Spinal cord (tissue), 9 donors: ENCODE measurements at regions not wholly inside any gene's neighbourhood (a gene's known extent, or its start where the extent isn't known, plus 50 kb on each side); places are given as distances from the start of the nearest gene placed in this dataset.

Experiments used
- DNase-seq, 6 donors: peaks; one replicate each; pipeline versions ENCODE4 v3.0.0 to v3.0.0-alpha.2; 2013 to 2015; ENCODE audit warnings: low spot score in 6 of 6, low read depth in 4 of 6
- H3K27ac ChIP-seq: one replicate; pipeline ENCODE4 v1.5.1; 2013; ENCODE audit warnings: low read depth, low read length, control low read depth
- H3K27me3 ChIP-seq: one replicate; pipeline ENCODE4 v1.6.1; 2013; ENCODE audit warnings: low read length; ENCODE audit not compliant: control insufficient read depth, insufficient read depth
- H3K36me3 ChIP-seq: one replicate; pipeline ENCODE4 v1.6.1; 2013; ENCODE audit warnings: low read length; ENCODE audit not compliant: control insufficient read depth, insufficient read depth
- H3K4me1 ChIP-seq: one replicate; pipeline ENCODE4 v1.6.1; 2013; ENCODE audit warnings: low read length; ENCODE audit not compliant: control insufficient read depth, insufficient read depth
- H3K4me3 ChIP-seq: one replicate; pipeline ENCODE4 v1.5.1; 2013; ENCODE audit warnings: low read depth, low read length, control low read depth
- H3K9me3 ChIP-seq: one replicate; pipeline ENCODE4 v1.6.1; 2013; ENCODE audit warnings: low read length; ENCODE audit not compliant: control insufficient read depth, insufficient read depth
- WGBS: methylation state at CpG from one replicate; pipeline ENCODE4 v1.1.5; 2013; ENCODE audit warnings: missing lambda C conversion rate; ENCODE audit not compliant: insufficient coverage; 5-methylcytosine and 5-hydroxymethylcytosine counted together
- donor health status: healthy.

GRCh38 chr20:52793339-52793963 lies 178.7 kb upstream of the TSHZ2 start:
- no peak overlapping the region for H3K27ac ChIP-seq
- no peak overlapping the region for H3K4me3 ChIP-seq
- H3K36me3 ChIP-seq: no peaks in the 10 kb centered on the region
- 83% methylated on average over 1 of the region's 7 CpGs for WGBS
- no peaks in the 10 kb centered on the region for H3K4me1 ChIP-seq
- peaks cover 3% of the 10 kb centered on the region for H3K9me3 ChIP-seq
- H3K27me3 ChIP-seq: no peaks in the 10 kb centered on the region
- peak in 1 of 6 donors; percentile 59 for DNase-seq

- H3K27ac ChIP-seq: no peak overlapping the region
- no CpG with 5 or more reads among the region's 1 CpG for WGBS
- no peak for DNase-seq
- no peaks in the 10 kb centered on the region for H3K27me3 ChIP-seq
- H3K36me3 ChIP-seq: no peaks in the 10 kb centered on the region
- peaks cover 3% of the 10 kb centered on the region for H3K9me3 ChIP-seq
- no peaks in the 10 kb centered on the region for H3K4me1 ChIP-seq
- no peak overlapping the region for H3K4me3 ChIP-seq
Observed at GRCh38 chr20:52791091-52791490, 181.1 kb upstream of the TSHZ2 start.

- Histone ChIP-seq H3K36me3 (no peaks in the 10 kb centered on the region), H3K4me1 (no peaks in the 10 kb centered on the region), H3K4me3 (no peak overlapping the region), H3K9me3 (peaks cover 3% of the 10 kb centered on the region), H3K27me3 (no peaks in the 10 kb centered on the region), H3K27ac (no peak overlapping the region)
- 60% methylated on average over 1 of the region's 2 CpGs for WGBS
- no peak for DNase-seq
Observed at GRCh38 chr20:52789716-52790115, 182.4 kb upstream of the TSHZ2 start.

- Histone ChIP-seq H3K27me3 (no peaks in the 10 kb centered on the region), H3K9me3 (peaks cover 3% of the 10 kb centered on the region), H3K36me3 (no peaks in the 10 kb centered on the region), H3K4me3 (no peak overlapping the region), H3K4me1 (no peaks in the 10 kb centered on the region), H3K27ac (no peak overlapping the region)
- peak in 1 of 6 donors; percentile 62 for DNase-seq
- no CpG with 5 or more reads among the region's 3 CpGs for WGBS
Observed at GRCh38 chr20:52787962-52788361, 184.2 kb upstream of the TSHZ2 start.

GRCh38 chr20:52787216-52787615 lies 184.9 kb upstream of the TSHZ2 start:
- DNase-seq: peak in 1 of 6 donors; percentile 73
- peaks cover 3% of the 10 kb centered on the region for H3K9me3 ChIP-seq
- H3K27me3 ChIP-seq: no peaks in the 10 kb centered on the region
- 33% methylated on average over 1 of the region's 3 CpGs for WGBS
- H3K27ac ChIP-seq: no peak overlapping the region
- H3K4me1 ChIP-seq: no peaks in the 10 kb centered on the region
- H3K36me3 ChIP-seq: no peaks in the 10 kb centered on the region
- H3K4me3 ChIP-seq: no peak overlapping the region

GRCh38 chr20:52785679-52786078 lies 186.5 kb upstream of the TSHZ2 start:
- H3K36me3 ChIP-seq: no peaks in the 10 kb centered on the region
- 100% methylated on average over 1 of the region's 6 CpGs for WGBS
- no peaks in the 10 kb centered on the region for H3K4me1 ChIP-seq
- H3K4me3 ChIP-seq: no peak overlapping the region
- no peaks in the 10 kb centered on the region for H3K27me3 ChIP-seq
- no peak overlapping the region for H3K27ac ChIP-seq
- no peaks in the 10 kb centered on the region for H3K9me3 ChIP-seq
- DNase-seq: no peak

GRCh38 chr20:52783769-52784168 lies 188.4 kb upstream of the TSHZ2 start:
- H3K4me1 ChIP-seq: no peaks in the 10 kb centered on the region
- no peaks in the 10 kb centered on the region for H3K27me3 ChIP-seq
- H3K36me3 ChIP-seq: no peaks in the 10 kb centered on the region
- WGBS: 86% methylated on average over 2 of the region's 2 CpGs
- no peak for DNase-seq
- H3K27ac ChIP-seq: no peak overlapping the region
- no peaks in the 10 kb centered on the region for H3K9me3 ChIP-seq
- H3K4me3 ChIP-seq: no peak overlapping the region

- Histone ChIP-seq H3K27me3 (no peaks in the 10 kb centered on the region), H3K27ac (no peak overlapping the region), H3K9me3 (no peaks in the 10 kb centered on the region), H3K4me3 (no peak overlapping the region), H3K36me3 (no peaks in the 10 kb centered on the region), H3K4me1 (no peaks in the 10 kb centered on the region)
- 83% methylated on average over 1 of the region's 2 CpGs for WGBS
- DNase-seq: no peak
Observed at GRCh38 chr20:52780462-52780861, 191.7 kb upstream of the TSHZ2 start.

GRCh38 chr20:52779125-52779524 lies 193.0 kb upstream of the TSHZ2 start:
- no peak overlapping the region for H3K4me3 ChIP-seq
- no peaks in the 10 kb centered on the region for H3K27me3 ChIP-seq
- H3K27ac ChIP-seq: no peak overlapping the region
- H3K36me3 ChIP-seq: no peaks in the 10 kb centered on the region
- DNase-seq: no peak
- no CpG with 5 or more reads among the region's 3 CpGs for WGBS
- H3K4me1 ChIP-seq: no peaks in the 10 kb centered on the region
- no peaks in the 10 kb centered on the region for H3K9me3 ChIP-seq

- H3K4me1 ChIP-seq: no peaks in the 10 kb centered on the region
- H3K4me3 ChIP-seq: no peak overlapping the region
- H3K27ac ChIP-seq: no peak overlapping the region
- no peaks in the 10 kb centered on the region for H3K36me3 ChIP-seq
- no peaks in the 10 kb centered on the region for H3K27me3 ChIP-seq
- 88% methylated on average over 3 of the region's 4 CpGs for WGBS
- peak in 1 of 6 donors; percentile 66 for DNase-seq
- H3K9me3 ChIP-seq: no peaks in the 10 kb centered on the region
Observed at GRCh38 chr20:52777171-52777570, 195.0 kb upstream of the TSHZ2 start.
